KMS-11 (cell line): ENCODE measurements at regions not wholly inside any gene's neighbourhood (a gene's known extent, or its start where the extent isn't known, plus 50 kb on each side); places are given as distances from the start of the nearest gene placed in this dataset.

Experiments
- H2AFZ ChIP-seq: fragments of 200-600 bp; sonication (generic); 2 replicates; pipeline ENCODE4 v1.6.1; 2016; ENCODE audit warnings: antibody characterized with exemption, mixed run types, low read depth
- H3K27ac ChIP-seq: fragments of 200-600 bp; sonication (generic); 2 replicates; pipeline ENCODE4 v1.6.1; 2016; ENCODE audit warnings: mild to moderate bottlenecking, mixed run types
- H3K27me3 ChIP-seq: fragments of 200-600 bp; sonication (generic); 2 replicates; pipeline ENCODE4 v1.6.1; 2017; ENCODE audit warnings: mild to moderate bottlenecking, low read depth, mixed run types, moderate library complexity; ENCODE audit not compliant: insufficient read depth
- H3K36me3 ChIP-seq: fragments of 200-600 bp; sonication (generic); 2 replicates; pipeline ENCODE4 v1.6.1; 2017; ENCODE audit warnings: mild to moderate bottlenecking, mixed run types; ENCODE audit not compliant: insufficient read depth
- H3K4me1 ChIP-seq: fragments of 200-600 bp; sonication (generic); 2 replicates; pipeline ENCODE4 v1.6.1; 2016; ENCODE audit warnings: mild to moderate bottlenecking, low read depth, mixed run types; ENCODE audit not compliant: poor library complexity, severe bottlenecking
- H3K4me2 ChIP-seq: fragments of 200-600 bp; sonication (generic); 2 replicates; pipeline ENCODE4 v1.7.0; 2016; ENCODE audit warnings: mild to moderate bottlenecking, mixed run types
- H3K4me3 ChIP-seq: fragments of 200-600 bp; sonication (generic); IDR thresholded peaks from 2 replicates; pipeline ENCODE4 v1.6.1; 2017; ENCODE audit warnings: low read depth, low read length, mixed read lengths; ENCODE audit not compliant: insufficient read depth
- H3K79me2 ChIP-seq: fragments of 200-600 bp; sonication (generic); 2 replicates; pipeline ENCODE4 v1.6.1; 2016; ENCODE audit warnings: low read depth, mixed run types; ENCODE audit not compliant: insufficient read depth
- H3K9ac ChIP-seq: fragments of 200-600 bp; sonication (generic); 2 replicates; pipeline ENCODE4 v1.6.1; 2016; ENCODE audit warnings: mild to moderate bottlenecking, mixed run types
- H4K20me1 ChIP-seq: fragments of 200-600 bp; sonication (generic); 2 replicates; pipeline ENCODE4 v1.6.1; 2016; ENCODE audit warnings: mild to moderate bottlenecking, mixed run types; ENCODE audit not compliant: insufficient read depth
- TF ChIP-seq, protein P1 (sequence below): fragments of 200-600 bp; sonication (generic); conservative IDR thresholded peaks from 2 replicates; pipeline ENCODE4 v1.6.1; 2017; ENCODE audit warnings: low read depth, mild to moderate bottlenecking, antibody characterized with exemption, low read length, moderate library complexity, mixed read lengths

DNA sequence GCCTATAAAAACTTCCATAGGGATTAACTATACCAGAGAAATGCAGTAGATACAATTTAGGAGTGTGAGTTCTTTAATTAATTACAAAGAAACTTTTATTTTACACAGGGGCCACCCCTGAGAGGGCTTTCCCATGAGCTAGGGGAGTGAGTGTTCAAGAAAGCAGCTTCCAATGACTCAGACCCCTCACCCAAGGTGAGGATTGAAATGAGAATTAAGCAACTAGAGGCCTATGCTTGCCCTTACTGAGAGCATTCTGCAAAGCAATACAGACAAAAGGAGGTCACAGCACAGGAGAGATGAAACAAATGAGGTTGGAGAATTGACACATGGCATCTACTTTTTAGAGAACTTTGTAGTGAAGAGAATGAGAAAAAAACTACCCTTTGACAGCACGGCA lies 301.8 kb downstream of the WDR11 start:
- TF ChIP-seq, protein P1, sequence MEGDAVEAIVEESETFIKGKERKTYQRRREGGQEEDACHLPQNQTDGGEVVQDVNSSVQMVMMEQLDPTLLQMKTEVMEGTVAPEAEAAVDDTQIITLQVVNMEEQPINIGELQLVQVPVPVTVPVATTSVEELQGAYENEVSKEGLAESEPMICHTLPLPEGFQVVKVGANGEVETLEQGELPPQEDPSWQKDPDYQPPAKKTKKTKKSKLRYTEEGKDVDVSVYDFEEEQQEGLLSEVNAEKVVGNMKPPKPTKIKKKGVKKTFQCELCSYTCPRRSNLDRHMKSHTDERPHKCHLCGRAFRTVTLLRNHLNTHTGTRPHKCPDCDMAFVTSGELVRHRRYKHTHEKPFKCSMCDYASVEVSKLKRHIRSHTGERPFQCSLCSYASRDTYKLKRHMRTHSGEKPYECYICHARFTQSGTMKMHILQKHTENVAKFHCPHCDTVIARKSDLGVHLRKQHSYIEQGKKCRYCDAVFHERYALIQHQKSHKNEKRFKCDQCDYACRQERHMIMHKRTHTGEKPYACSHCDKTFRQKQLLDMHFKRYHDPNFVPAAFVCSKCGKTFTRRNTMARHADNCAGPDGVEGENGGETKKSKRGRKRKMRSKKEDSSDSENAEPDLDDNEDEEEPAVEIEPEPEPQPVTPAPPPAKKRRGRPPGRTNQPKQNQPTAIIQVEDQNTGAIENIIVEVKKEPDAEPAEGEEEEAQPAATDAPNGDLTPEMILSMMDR: no peak
- H3K27ac ChIP-seq: no peak overlapping the region
- no peak overlapping the region for H3K9ac ChIP-seq
- no peak overlapping the region for H2AFZ ChIP-seq
- no peaks in the 10 kb centered on the region for H4K20me1 ChIP-seq
- H3K79me2 ChIP-seq: no peaks in the 10 kb centered on the region
- H3K4me3 ChIP-seq: no peak overlapping the region
- no peak overlapping the region for H3K4me2 ChIP-seq
- H3K27me3 ChIP-seq: no peaks in the 10 kb centered on the region
- peaks cover 1% of the 10 kb centered on the region for H3K4me1 ChIP-seq
- H3K36me3 ChIP-seq: no peaks in the 10 kb centered on the region

DNA sequence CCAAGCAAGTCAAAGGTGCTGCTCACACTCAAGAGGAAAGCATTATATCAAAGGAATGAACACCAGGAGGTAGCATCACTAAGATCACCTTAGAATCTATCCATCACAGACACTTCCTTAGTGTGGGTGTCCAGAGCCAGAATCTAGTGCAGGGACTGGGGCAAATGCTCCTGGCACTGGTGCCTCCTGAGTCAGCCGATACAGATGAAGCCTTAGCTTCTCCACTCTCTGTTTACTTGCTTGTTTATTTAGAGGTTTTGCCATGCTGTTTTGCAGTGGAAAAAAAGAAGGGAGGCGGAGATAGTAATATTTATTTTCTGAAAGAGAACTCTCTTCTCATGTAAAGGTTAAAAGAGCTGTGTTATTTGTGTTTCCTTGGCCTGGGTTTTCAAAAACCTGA lies 303.1 kb downstream of the WDR11 start:
- Histone ChIP-seq H3K27ac (no peak overlapping the region), H3K4me2 (no peak overlapping the region), H3K9ac (no peak overlapping the region), H4K20me1 (no peaks in the 10 kb centered on the region), H3K4me3 (no peak overlapping the region), H3K79me2 (no peaks in the 10 kb centered on the region), H2AFZ (no peak overlapping the region), H3K4me1 (peaks cover 15% of the 10 kb centered on the region), H3K27me3 (no peaks in the 10 kb centered on the region), H3K36me3 (no peaks in the 10 kb centered on the region)
- TF ChIP-seq, protein P1: no peak

DNA sequence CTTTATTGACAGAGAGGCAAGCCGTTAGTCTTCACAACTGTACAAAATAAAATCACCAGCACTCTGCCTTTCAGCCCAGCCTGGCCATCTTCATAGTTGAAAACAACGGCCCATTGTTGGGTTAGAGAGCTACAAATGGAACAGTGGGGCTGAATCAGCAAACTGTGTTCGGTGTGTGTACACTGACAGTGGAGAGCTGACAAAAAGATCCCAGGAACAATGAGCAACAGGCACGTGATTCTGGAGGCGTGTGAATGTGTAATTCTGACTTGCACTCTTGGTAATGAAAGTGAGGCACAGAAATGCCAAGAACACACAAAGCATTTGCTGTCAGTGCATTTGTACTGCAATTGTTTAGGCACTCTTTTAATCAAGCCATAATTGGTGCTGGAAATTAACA lies 303.7 kb downstream of the WDR11 start:
- H3K9ac ChIP-seq: no peak overlapping the region
- H3K4me3 ChIP-seq: no peak overlapping the region
- no peaks in the 10 kb centered on the region for H4K20me1 ChIP-seq
- TF ChIP-seq, protein P1: no peak
- H3K4me2 ChIP-seq: no peak overlapping the region
- H3K4me1 ChIP-seq: peaks cover 20% of the 10 kb centered on the region
- H3K27ac ChIP-seq: no peak overlapping the region
- H3K27me3 ChIP-seq: no peaks in the 10 kb centered on the region
- no peaks in the 10 kb centered on the region for H3K79me2 ChIP-seq
- no peaks in the 10 kb centered on the region for H3K36me3 ChIP-seq
- no peak overlapping the region for H2AFZ ChIP-seq

DNA sequence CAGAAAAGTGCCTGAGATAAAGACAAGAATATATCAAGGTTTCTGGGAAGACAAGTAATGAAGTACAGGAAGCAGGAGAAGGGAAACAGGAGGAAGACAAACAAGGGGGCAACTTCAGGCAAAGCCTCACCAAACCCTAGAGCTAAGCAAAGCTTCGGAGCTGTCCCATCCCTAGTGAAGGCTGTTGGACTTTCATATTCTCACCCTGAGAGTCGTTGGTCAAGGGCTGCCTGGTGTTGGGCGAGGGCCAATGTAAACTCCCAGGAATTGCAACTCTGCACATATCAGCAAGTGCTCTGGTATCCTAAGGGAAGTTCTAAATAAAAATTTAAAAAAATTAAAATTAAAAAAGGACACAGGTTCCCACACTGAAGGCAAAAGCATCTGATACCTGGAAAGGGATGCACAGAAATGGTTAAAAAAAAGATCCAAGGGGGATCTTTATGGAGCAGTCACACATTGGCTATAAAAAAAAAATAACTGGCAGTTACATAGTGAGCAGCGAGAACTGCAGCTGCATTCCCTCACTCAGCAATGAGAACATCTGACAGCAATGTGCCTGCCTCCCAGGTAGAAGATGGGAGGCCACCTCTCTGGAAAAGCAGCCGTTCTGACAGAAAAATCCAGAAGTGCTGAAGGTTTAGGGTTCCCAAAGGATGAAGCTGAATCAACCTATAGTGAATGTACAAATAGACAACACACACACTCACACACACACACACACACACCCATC lies 304.7 kb downstream of the WDR11 start:
- no peak overlapping the region for H2AFZ ChIP-seq
- no peak overlapping the region for H3K27ac ChIP-seq
- peaks cover 30% of the 10 kb centered on the region for H3K4me1 ChIP-seq
- no peak overlapping the region for H3K9ac ChIP-seq
- no peaks in the 10 kb centered on the region for H4K20me1 ChIP-seq
- H3K4me2 ChIP-seq: no peak overlapping the region
- H3K27me3 ChIP-seq: no peaks in the 10 kb centered on the region
- H3K79me2 ChIP-seq: no peaks in the 10 kb centered on the region
- no peak overlapping the region for H3K4me3 ChIP-seq
- TF ChIP-seq, protein P1: no peak
- H3K36me3 ChIP-seq: no peaks in the 10 kb centered on the region
